CD4-positive, alpha-beta T cell (primary cell): ENCODE measurements at regions not wholly inside any gene's neighbourhood (a gene's known extent, or its start where the extent isn't known, plus 50 kb on each side); places are given as distances from the start of the nearest gene placed in this dataset.

ENCODE experiments used
- ATAC-seq: fragments of 200-7000 bp; cut with Tn5 transposase; one replicate; pipeline ENCODE4 v1.10.0; 2022; ENCODE audit warnings: mild to moderate bottlenecking; ENCODE audit not compliant: poor library complexity
- CTCF ChIA-PET: fragments of 350-600 bp; sonication (Branson Sonifier 250); formaldehyde crosslinking; loops from one replicate; lab custom pipeline; 2021; ENCODE audit warnings: antibody characterized with exemption, inconsistent platforms; lab: Charles Lee
- POLR2A ChIA-PET: fragments of 350-600 bp; sonication (Branson Sonifier 250); formaldehyde crosslinking; loops from one replicate; lab custom pipeline; 2021; ENCODE audit warnings: antibody characterized with exemption, inconsistent platforms; lab: Charles Lee
- DNase-seq, 14 experiments: peaks; one replicate each; pipeline ENCODE4 v3.0.0-alpha.2; 2013 to 2020; ENCODE audit warnings: mixed read lengths in 2 of 14
- H3K27ac ChIP-seq, 2 donors: one replicate each; pipeline versions ENCODE4 v1.5.1 to v1.7.0; 2013; ENCODE audit warnings: low read length in 2 of 2, low read depth in 1 of 2, mild to moderate bottlenecking in 1 of 2
- H3K27me3 ChIP-seq, 2 experiments: 1 replicate in 1 of 2; 2 replicates in 1 of 2; pipeline versions ENCODE4 v1.6.1 to v1.7.0; 2013; ENCODE audit warnings: low read length in 2 of 2, control low read depth in 1 of 2, mild to moderate bottlenecking in 1 of 2, moderate library complexity in 1 of 2; ENCODE audit not compliant: insufficient read depth in 2 of 2, control insufficient read depth in 1 of 2
- H3K36me3 ChIP-seq: one replicate; pipeline ENCODE4 v1.6.1; 2013; ENCODE audit warnings: low read length, control low read depth; ENCODE audit not compliant: insufficient read depth
- H3K4me1 ChIP-seq: one replicate; pipeline ENCODE4 v1.6.1; 2013; ENCODE audit warnings: low read length, control low read depth; ENCODE audit not compliant: insufficient read depth
- H3K4me3 ChIP-seq: one replicate; pipeline ENCODE4 v1.5.1; 2013; ENCODE audit warnings: mild to moderate bottlenecking, low read length, moderate library complexity
- H3K9me3 ChIP-seq, 2 experiments: 1 replicate in 1 of 2; 2 replicates in 1 of 2; pipeline versions ENCODE4 v1.6.1 to v1.7.0; 2013; ENCODE audit warnings: low read length in 2 of 2, mild to moderate bottlenecking in 2 of 2, control low read depth in 1 of 2, moderate library complexity in 1 of 2; ENCODE audit not compliant: control insufficient read depth in 1 of 2, insufficient read depth in 1 of 2
- H3K27ac Mint-ChIP-seq: one replicate; pipeline ENCODE4 v1.8.0; 2020; ENCODE audit warnings: mixed read lengths
- H3K27me3 Mint-ChIP-seq: one replicate; pipeline ENCODE4 v1.8.0; 2021; ENCODE audit warnings: mixed read lengths
- H3K36me3 Mint-ChIP-seq: one replicate; pipeline ENCODE4 v1.8.0; 2021; ENCODE audit warnings: low read depth, mixed read lengths
- H3K4me1 Mint-ChIP-seq: one replicate; pipeline ENCODE4 v1.8.0; 2021; ENCODE audit warnings: low read depth, mixed read lengths
- H3K4me3 Mint-ChIP-seq: one replicate; pipeline ENCODE4 v1.8.0; 2020; ENCODE audit warnings: mild to moderate bottlenecking, mixed read lengths
- H3K9me3 Mint-ChIP-seq: one replicate; pipeline ENCODE4 v1.8.0; 2020; ENCODE audit warnings: mixed read lengths
- CTCF ChIP-seq: fragments of 200-600 bp; IDR thresholded peaks from one replicate; pipeline ENCODE4 v1.8.0; 2022; ENCODE audit warnings: antibody characterized with exemption, mild to moderate bottlenecking
- intact Hi-C, 2 experiments: fragments of 100-400 bp; cut with DNase I in 1 of 2; cut with micrococcal nuclease in 1 of 2; formaldehyde crosslinking; loops; one replicate each; pipeline versions ENCODE4 v1.15.1 to v1.9.0; 2023 to 2025; cut with DNase I, micrococcal nuclease

GRCh38 chr7:17512181-17512675 lies 213.8 kb downstream of the AHR start:
- DNase-seq (no peak), ATAC-seq (no peak)
- Mint-ChIP-seq H3K4me1 (no peaks in the 10 kb centered on the region), H3K27ac (no peak overlapping the region), H3K27me3 (no peaks in the 10 kb centered on the region), H3K36me3 (no peaks in the 10 kb centered on the region), H3K9me3 (no peaks in the 10 kb centered on the region), H3K4me3 (no peak overlapping the region)
- Histone ChIP-seq H3K27ac (no peak overlapping the region), H3K9me3 (no peaks in the 10 kb centered on the region), H3K4me1 (no peaks in the 10 kb centered on the region), H3K4me3 (no peak overlapping the region), H3K36me3 (no peaks in the 10 kb centered on the region), H3K27me3 (no peaks in the 10 kb centered on the region)
- intact Hi-C loops, result no loop called here
- ChIA-PET CTCF (no interaction called here), POLR2A (no interaction called here)
- no peak for TF ChIP-seq CTCF

GRCh38 chr7:17516771-17517170 lies 218.3 kb downstream of the AHR start:
- Mint-ChIP-seq H3K36me3 (no peaks in the 10 kb centered on the region), H3K4me1 (no peaks in the 10 kb centered on the region), H3K27ac (no peak overlapping the region), H3K27me3 (no peaks in the 10 kb centered on the region), H3K4me3 (no peak overlapping the region), H3K9me3 (no peaks in the 10 kb centered on the region)
- no peak for ATAC-seq
- Histone ChIP-seq H3K27me3 (no peaks in the 10 kb centered on the region), H3K4me1 (no peaks in the 10 kb centered on the region), H3K9me3 (no peaks in the 10 kb centered on the region), H3K36me3 (no peaks in the 10 kb centered on the region), H3K27ac (no peak overlapping the region), H3K4me3 (no peak overlapping the region)
- TF ChIP-seq CTCF, result no peak
- ChIA-PET CTCF (no interaction called here), POLR2A (no interaction called here)
- intact Hi-C loops, result no loop called here
- no peak for DNase-seq

- no peak overlapping the region for H3K27ac ChIP-seq
- no peaks in the 10 kb centered on the region for H3K9me3 Mint-ChIP-seq
- DNase-seq (no peak), ATAC-seq (no peak)
- no peaks in the 10 kb centered on the region for H3K36me3 Mint-ChIP-seq
- no peaks in the 10 kb centered on the region for H3K4me1 Mint-ChIP-seq
- no peaks in the 10 kb centered on the region for H3K27me3 ChIP-seq
- H3K36me3 ChIP-seq, result no peaks in the 10 kb centered on the region
- no peak overlapping the region for H3K4me3 ChIP-seq
- no peak for TF ChIP-seq CTCF
- H3K27ac Mint-ChIP-seq, result no peak overlapping the region
- ChIA-PET POLR2A (no interaction called here), CTCF (no interaction called here)
- H3K9me3 ChIP-seq, result no peaks in the 10 kb centered on the region
- no peaks in the 10 kb centered on the region for H3K4me1 ChIP-seq
- no peaks in the 10 kb centered on the region for H3K27me3 Mint-ChIP-seq
- intact Hi-C loops, result loop anchor here (10.0 kb wide), 2 partner anchors 456 to 536 kb away; no protein-coding TSS in a partner anchor
- H3K4me3 Mint-ChIP-seq, result no peak overlapping the region
Measured at GRCh38 chr7:17520941-17521340, 222.5 kb downstream of the AHR start.
